Esophagus muscularis mucosa (tissue), 4 donors: ENCODE measurements at regions not wholly inside any gene's neighbourhood (a gene's known extent, or its start where the extent isn't known, plus 50 kb on each side); places are given as distances from the start of the nearest gene placed in this dataset.

Source experiments
- DNase-seq: peaks from one replicate; pipeline ENCODE4 v3.0.0-alpha.2; 2017; ENCODE audit errors: extremely low spot score
- H3K27ac ChIP-seq, 4 donors: fragments of 200-600 bp; sonication (generic); replicated peaks in 1 of 4; 1 replicate in 3 of 4; 2 replicates in 1 of 4; pipeline ENCODE4 v1.5.1; 2016 to 2019; ENCODE audit warnings: mild to moderate bottlenecking in 1 of 4
- H3K27me3 ChIP-seq, 4 donors: fragments of 200-600 bp; sonication (generic); one replicate each; pipeline versions ENCODE4 v1.5.1 to v1.6.0; 2016 to 2019
- H3K36me3 ChIP-seq, 4 donors: fragments of 200-600 bp; sonication (generic); one replicate each; pipeline ENCODE4 v1.5.1; 2016 to 2019
- H3K4me1 ChIP-seq, 4 donors: fragments of 200-600 bp; sonication (generic); one replicate each; pipeline ENCODE4 v1.5.1; 2016 to 2019
- H3K4me3 ChIP-seq, 4 donors: fragments of 200-600 bp; sonication (generic); 1 replicate in 2 of 4; 2 replicates in 2 of 4; pipeline ENCODE4 v1.5.1; 2016 to 2019; ENCODE audit warnings: mild to moderate bottlenecking in 4 of 4, moderate library complexity in 1 of 4
- H3K9me3 ChIP-seq, 4 donors: fragments of 200-600 bp; sonication (generic); 1 replicate in 3 of 4; 2 replicates in 1 of 4; pipeline ENCODE4 v1.5.1; 2016 to 2019
- EP300 ChIP-seq: sonication (generic); formaldehyde crosslinking; IDR thresholded peaks from one replicate; pipeline ENCODE4 v1.6.1; 2017; ENCODE audit warnings: antibody characterized with exemption
- POLR2A ChIP-seq: fragments of 450-650 bp; IDR thresholded peaks from one replicate; pipeline ENCODE4 v1.6.1; 2017; ENCODE audit warnings: antibody characterized with exemption, moderate library complexity, mild to moderate bottlenecking, low read depth
- POLR2AphosphoS5 ChIP-seq, 2 donors: sonication (generic); formaldehyde crosslinking; IDR thresholded peaks; one replicate each; pipeline ENCODE4 v1.6.1; 2017; ENCODE audit warnings: antibody characterized with exemption in 2 of 2
- WGBS: methylation state at CpG from one replicate; pipeline ENCODE4 v1.1.5; 2018; 5-methylcytosine and 5-hydroxymethylcytosine counted together
- intact Hi-C: fragments of 100-400 bp; cut with DNase I; formaldehyde crosslinking; loops from one replicate; pipeline ENCODE4 v1.15.1; 2023
- TF ChIP-seq, protein P1 (sequence below), 3 experiments: fragments of 200-600 bp in 2 of 3; fragments of 450-650 bp in 1 of 3; sonication (generic) in 2 of 3; IDR thresholded peaks; one replicate each; pipeline ENCODE4 v1.5.1; 2017 to 2019; ENCODE audit warnings: antibody characterized with exemption in 3 of 3, mild to moderate bottlenecking in 2 of 3, moderate library complexity in 1 of 3

- H3K27ac ChIP-seq: no peak overlapping the region
- peaks cover 8 to 11% (median 9%) of the 10 kb centered on the region in 4 donors for H3K4me1 ChIP-seq
- DNase-seq: no peak
- no peak overlapping the region for H3K4me3 ChIP-seq
- 78% methylated on average over 4 of the region's 4 CpGs for WGBS
- no peaks in the 10 kb centered on the region for H3K36me3 ChIP-seq
- intact Hi-C loops: no loop called here
- no peaks in the 10 kb centered on the region for H3K9me3 ChIP-seq
- TF ChIP-seq POLR2AphosphoS5 (IDR thresholded peaks at IDR 0.05): no peak
- TF ChIP-seq POLR2A: no peak
- TF ChIP-seq, protein P1, sequence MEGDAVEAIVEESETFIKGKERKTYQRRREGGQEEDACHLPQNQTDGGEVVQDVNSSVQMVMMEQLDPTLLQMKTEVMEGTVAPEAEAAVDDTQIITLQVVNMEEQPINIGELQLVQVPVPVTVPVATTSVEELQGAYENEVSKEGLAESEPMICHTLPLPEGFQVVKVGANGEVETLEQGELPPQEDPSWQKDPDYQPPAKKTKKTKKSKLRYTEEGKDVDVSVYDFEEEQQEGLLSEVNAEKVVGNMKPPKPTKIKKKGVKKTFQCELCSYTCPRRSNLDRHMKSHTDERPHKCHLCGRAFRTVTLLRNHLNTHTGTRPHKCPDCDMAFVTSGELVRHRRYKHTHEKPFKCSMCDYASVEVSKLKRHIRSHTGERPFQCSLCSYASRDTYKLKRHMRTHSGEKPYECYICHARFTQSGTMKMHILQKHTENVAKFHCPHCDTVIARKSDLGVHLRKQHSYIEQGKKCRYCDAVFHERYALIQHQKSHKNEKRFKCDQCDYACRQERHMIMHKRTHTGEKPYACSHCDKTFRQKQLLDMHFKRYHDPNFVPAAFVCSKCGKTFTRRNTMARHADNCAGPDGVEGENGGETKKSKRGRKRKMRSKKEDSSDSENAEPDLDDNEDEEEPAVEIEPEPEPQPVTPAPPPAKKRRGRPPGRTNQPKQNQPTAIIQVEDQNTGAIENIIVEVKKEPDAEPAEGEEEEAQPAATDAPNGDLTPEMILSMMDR (IDR thresholded peaks at IDR 0.05): no peak
- TF ChIP-seq EP300: no peak
- peaks cover 0 to 24% (median 0%) of the 10 kb centered on the region in 4 donors for H3K27me3 ChIP-seq
Measured at GRCh38 chr1:181192316-181192715, 103.8 kb downstream of the IER5 start.

- TF ChIP-seq POLR2A: no peak
- TF ChIP-seq, protein P1 (IDR thresholded peaks at IDR 0.05): no peak
- no peak for DNase-seq
- H3K36me3 ChIP-seq: no peaks in the 10 kb centered on the region
- H3K4me1 ChIP-seq: peaks cover 8 to 15% (median 10%) of the 10 kb centered on the region in 4 donors
- H3K4me3 ChIP-seq: no peak overlapping the region
- intact Hi-C loops: no loop called here
- WGBS: 73% methylated on average over 7 of the region's 7 CpGs
- H3K27me3 ChIP-seq: no peaks in the 10 kb centered on the region
- no peak overlapping the region for H3K27ac ChIP-seq
- peaks cover 0 to 4% (median 0%) of the 10 kb centered on the region in 4 donors for H3K9me3 ChIP-seq
Measured at GRCh38 chr1:181202986-181203555, 114.6 kb downstream of the IER5 start.

GRCh38 chr1:181204530-181204929 is 116.0 kb downstream of the IER5 start:
- Histone ChIP-seq H3K9me3 (peaks cover 0 to 4% (median 0%) of the 10 kb centered on the region in 4 donors), H3K4me1 (peaks cover 10 to 15% (median 11%) of the 10 kb centered on the region in 4 donors), H3K27ac (no peak overlapping the region), H3K4me3 (no peak overlapping the region), H3K36me3 (no peaks in the 10 kb centered on the region), H3K27me3 (no peaks in the 10 kb centered on the region)
- intact Hi-C loops: no loop called here
- no peak for TF ChIP-seq EP300
- TF ChIP-seq POLR2A: no peak
- TF ChIP-seq, protein P1 (IDR thresholded peaks at IDR 0.05): no peak
- no peak for TF ChIP-seq POLR2AphosphoS5 (IDR thresholded peaks at IDR 0.05)
- DNase-seq: no peak
- WGBS: 84% methylated on average over 6 of the region's 6 CpGs

DNA sequence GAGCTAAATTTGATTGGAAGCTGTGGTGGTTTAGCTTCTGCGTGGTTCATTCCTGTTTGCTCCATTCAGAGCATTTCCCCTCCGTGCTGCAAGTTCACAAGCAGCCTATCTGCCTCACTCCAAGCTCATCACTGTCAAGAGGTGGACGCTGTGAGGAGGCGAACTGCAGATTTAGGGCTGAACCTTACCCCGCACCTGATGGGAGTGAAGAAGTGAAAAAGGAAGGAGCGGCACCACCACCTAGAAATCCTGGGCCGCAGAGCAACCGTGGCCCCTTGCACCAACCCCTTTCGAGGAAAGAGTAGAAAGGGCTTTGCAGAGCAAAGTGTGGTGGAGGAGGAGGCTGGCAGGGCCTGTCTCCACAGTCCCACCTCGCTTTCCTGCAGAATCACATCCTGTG is 117.4 kb downstream of the IER5 start:
- intact Hi-C loops: no loop called here
- Histone ChIP-seq H3K36me3 (no peaks in the 10 kb centered on the region), H3K4me1 (peaks cover 10 to 15% (median 11%) of the 10 kb centered on the region in 4 donors), H3K4me3 (no peak overlapping the region), H3K9me3 (no peaks in the 10 kb centered on the region), H3K27me3 (no peaks in the 10 kb centered on the region), H3K27ac (no peak overlapping the region)
- WGBS: 80% methylated on average over 10 of the region's 10 CpGs
- TF ChIP-seq POLR2AphosphoS5 (IDR thresholded peaks at IDR 0.05) (no peak), POLR2A (no peak)
- TF ChIP-seq, protein P1 (IDR thresholded peaks at IDR 0.05): no peak
- DNase-seq: no peak

GRCh38 chr1:181206513-181206912 is 118.0 kb downstream of the IER5 start:
- Histone ChIP-seq H3K27me3 (no peaks in the 10 kb centered on the region), H3K27ac (no peak overlapping the region), H3K36me3 (no peaks in the 10 kb centered on the region), H3K9me3 (no peaks in the 10 kb centered on the region), H3K4me3 (no peak overlapping the region), H3K4me1 (peaks cover 10 to 15% (median 11%) of the 10 kb centered on the region in 4 donors)
- DNase-seq: no peak
- intact Hi-C loops: no loop called here
- 71% methylated on average over 8 of the region's 8 CpGs for WGBS
- TF ChIP-seq POLR2A (no peak), EP300 (no peak), POLR2AphosphoS5 (IDR thresholded peaks at IDR 0.05) (no peak)
- TF ChIP-seq, protein P1 (IDR thresholded peaks at IDR 0.05): no peak
